OCI-LY3 (cell line): ENCODE measurements at regions not wholly inside any gene's neighbourhood (a gene's known extent, or its start where the extent isn't known, plus 50 kb on each side); places are given as distances from the start of the nearest gene placed in this dataset.

Experiments used
- CTCF ChIP-seq: fragments of 200-600, 300-600 bp; sonication (generic); IDR thresholded peaks from 2 replicates; pipeline ENCODE4 v1.5.1; 2014; ENCODE audit warnings: antibody characterized with exemption, low read length, low read depth
- EZH2phosphoT487 ChIP-seq: fragments of 200-600 bp; shearing (Covaris generic); IDR thresholded peaks from 2 replicates; pipeline ENCODE4 v1.6.1; 2018; ENCODE audit warnings: antibody characterized with exemption, mixed run types, low read depth

- TF ChIP-seq EZH2phosphoT487 (no peak), CTCF (no peak)
These were observed 62.2 kb upstream of the CAPRIN2 start for GRCh38 chr12:30816742-30817465.
